ENCODE measurements at regions not wholly inside any gene's neighbourhood (a gene's known extent, or its start where the extent isn't known, plus 50 kb on each side); places are given as distances from the start of the nearest gene placed in this dataset.
A peak's percentile ranks its signal among the peaks of the same experiment; 100 is the strongest.

- no peaks in the 10 kb centered on the region for H3K4me1 ChIP-seq (ENCODE audit: control extremely low read depth in 1 of 4, control insufficient read depth in 4 of 4, insufficient read depth in 4 of 4, low read length in 3 of 4)
- no CpG with 5 or more reads among the region's 2 CpGs for WGBS (ENCODE audit: insufficient coverage)
- H3K4me3 ChIP-seq (ENCODE audit: control insufficient read depth in 1 of 7, extremely low read depth in 1 of 7, insufficient read depth in 4 of 7, low read depth in 2 of 7, low read length in 6 of 7): no peak overlapping the region
- H3K27ac ChIP-seq (ENCODE audit: insufficient read depth in 1 of 2, low read depth in 1 of 2, low read length in 2 of 2, poor library complexity in 1 of 2, severe bottlenecking in 2 of 2): no peak overlapping the region
- DNase-seq: no peak
- POLR2A ChIA-PET: no interaction called here
- no peaks in the 10 kb centered on the region for H3K27me3 ChIP-seq (replicated peaks in 2 of 5; ENCODE audit: control insufficient read depth in 4 of 5, insufficient read depth in 5 of 5, low read length in 4 of 5)
- H3K36me3 ChIP-seq (ENCODE audit: control insufficient read depth in 4 of 4, insufficient read depth in 4 of 4, low read length in 3 of 4): no peaks in the 10 kb centered on the region
- no peaks in the 10 kb centered on the region for H3K9me3 ChIP-seq (ENCODE audit: control extremely low read depth in 1 of 5, control insufficient read depth in 4 of 5, insufficient read depth in 2 of 5, low read depth in 1 of 5, low read length in 4 of 5)
- CTCF ChIA-PET: no interaction called here
These were observed 457.3 kb downstream of the XIRP2 start for GRCh38 chr2:167345559-167345958.

- no peaks in the 10 kb centered on the region for H3K36me3 ChIP-seq (ENCODE audit: control insufficient read depth in 4 of 4, insufficient read depth in 4 of 4, low read length in 3 of 4)
- POLR2A ChIA-PET: no interaction called here
- no peaks in the 10 kb centered on the region for H3K4me1 ChIP-seq (ENCODE audit: control extremely low read depth in 1 of 4, control insufficient read depth in 4 of 4, insufficient read depth in 4 of 4, low read length in 3 of 4)
- no peak overlapping the region for H3K4me3 ChIP-seq (ENCODE audit: control insufficient read depth in 1 of 7, extremely low read depth in 1 of 7, insufficient read depth in 4 of 7, low read depth in 2 of 7, low read length in 6 of 7)
- DNase-seq: peak in 1 of 3 donors; percentile 1
- CTCF ChIA-PET: no interaction called here
- no peak overlapping the region for H3K27ac ChIP-seq (ENCODE audit: insufficient read depth in 1 of 2, low read depth in 1 of 2, low read length in 2 of 2, poor library complexity in 1 of 2, severe bottlenecking in 2 of 2)
- WGBS (ENCODE audit: insufficient coverage): 100% methylated on average over 1 of the region's 1 CpG
- H3K9me3 ChIP-seq (ENCODE audit: control extremely low read depth in 1 of 5, control insufficient read depth in 4 of 5, insufficient read depth in 2 of 5, low read depth in 1 of 5, low read length in 4 of 5): no peaks in the 10 kb centered on the region
- H3K27me3 ChIP-seq (replicated peaks in 2 of 5; ENCODE audit: control insufficient read depth in 4 of 5, insufficient read depth in 5 of 5, low read length in 4 of 5): no peaks in the 10 kb centered on the region
These were observed 454.5 kb downstream of the XIRP2 start for GRCh38 chr2:167342769-167343168.

GRCh38 chr2:167340322-167340721 is 452.0 kb downstream of the XIRP2 start:
- H3K27ac ChIP-seq (ENCODE audit: insufficient read depth in 1 of 2, low read depth in 1 of 2, low read length in 2 of 2, poor library complexity in 1 of 2, severe bottlenecking in 2 of 2): no peak overlapping the region
- no peaks in the 10 kb centered on the region for H3K9me3 ChIP-seq (ENCODE audit: control extremely low read depth in 1 of 5, control insufficient read depth in 4 of 5, insufficient read depth in 2 of 5, low read depth in 1 of 5, low read length in 4 of 5)
- no peaks in the 10 kb centered on the region for H3K36me3 ChIP-seq (ENCODE audit: control insufficient read depth in 4 of 4, insufficient read depth in 4 of 4, low read length in 3 of 4)
- no peaks in the 10 kb centered on the region for H3K4me1 ChIP-seq (ENCODE audit: control extremely low read depth in 1 of 4, control insufficient read depth in 4 of 4, insufficient read depth in 4 of 4, low read length in 3 of 4)
- no peak overlapping the region for H3K4me3 ChIP-seq (ENCODE audit: control insufficient read depth in 1 of 7, extremely low read depth in 1 of 7, insufficient read depth in 4 of 7, low read depth in 2 of 7, low read length in 6 of 7)
- ChIA-PET CTCF (no interaction called here), POLR2A (no interaction called here)
- no peak for DNase-seq
- 91% methylated on average over 4 of the region's 4 CpGs for WGBS (ENCODE audit: insufficient coverage)
- no peaks in the 10 kb centered on the region for H3K27me3 ChIP-seq (replicated peaks in 2 of 5; ENCODE audit: control insufficient read depth in 4 of 5, insufficient read depth in 5 of 5, low read length in 4 of 5)

- no peaks in the 10 kb centered on the region for H3K9me3 ChIP-seq (ENCODE audit: control extremely low read depth in 1 of 5, control insufficient read depth in 4 of 5, insufficient read depth in 2 of 5, low read depth in 1 of 5, low read length in 4 of 5)
- H3K27ac ChIP-seq (ENCODE audit: insufficient read depth in 1 of 2, low read depth in 1 of 2, low read length in 2 of 2, poor library complexity in 1 of 2, severe bottlenecking in 2 of 2): no peak overlapping the region
- no peaks in the 10 kb centered on the region for H3K36me3 ChIP-seq (ENCODE audit: control insufficient read depth in 4 of 4, insufficient read depth in 4 of 4, low read length in 3 of 4)
- 100% methylated on average over 2 of the region's 2 CpGs for WGBS (ENCODE audit: insufficient coverage)
- H3K27me3 ChIP-seq (replicated peaks in 2 of 5; ENCODE audit: control insufficient read depth in 4 of 5, insufficient read depth in 5 of 5, low read length in 4 of 5): no peaks in the 10 kb centered on the region
- H3K4me1 ChIP-seq (ENCODE audit: control extremely low read depth in 1 of 4, control insufficient read depth in 4 of 4, insufficient read depth in 4 of 4, low read length in 3 of 4): no peaks in the 10 kb centered on the region
- DNase-seq: no peak
- POLR2A ChIA-PET: no interaction called here
- CTCF ChIA-PET: no interaction called here
- no peak overlapping the region for H3K4me3 ChIP-seq (ENCODE audit: control insufficient read depth in 1 of 7, extremely low read depth in 1 of 7, insufficient read depth in 4 of 7, low read depth in 2 of 7, low read length in 6 of 7)
These were observed 447.9 kb downstream of the XIRP2 start for GRCh38 chr2:167336213-167336612.

- DNase-seq: no peak
- Histone ChIP-seq H3K27ac (ENCODE audit: insufficient read depth in 1 of 2, low read depth in 1 of 2, low read length in 2 of 2, poor library complexity in 1 of 2, severe bottlenecking in 2 of 2) (no peak overlapping the region), H3K9me3 (ENCODE audit: control extremely low read depth in 1 of 5, control insufficient read depth in 4 of 5, insufficient read depth in 2 of 5, low read depth in 1 of 5, low read length in 4 of 5) (no peaks in the 10 kb centered on the region), H3K4me1 (ENCODE audit: control extremely low read depth in 1 of 4, control insufficient read depth in 4 of 4, insufficient read depth in 4 of 4, low read length in 3 of 4) (no peaks in the 10 kb centered on the region), H3K27me3 (replicated peaks in 2 of 5; ENCODE audit: control insufficient read depth in 4 of 5, insufficient read depth in 5 of 5, low read length in 4 of 5) (no peaks in the 10 kb centered on the region), H3K4me3 (ENCODE audit: control insufficient read depth in 1 of 7, extremely low read depth in 1 of 7, insufficient read depth in 4 of 7, low read depth in 2 of 7, low read length in 6 of 7) (no peak overlapping the region), H3K36me3 (ENCODE audit: control insufficient read depth in 4 of 4, insufficient read depth in 4 of 4, low read length in 3 of 4) (no peaks in the 10 kb centered on the region)
- WGBS (ENCODE audit: insufficient coverage): 100% methylated on average over 1 of the region's 2 CpGs
- ChIA-PET CTCF (no interaction called here), POLR2A (no interaction called here)
These were observed 447.3 kb downstream of the XIRP2 start for GRCh38 chr2:167335541-167335992.

- H3K27ac ChIP-seq (ENCODE audit: insufficient read depth in 1 of 2, low read depth in 1 of 2, low read length in 2 of 2, poor library complexity in 1 of 2, severe bottlenecking in 2 of 2): no peak overlapping the region
- H3K4me1 ChIP-seq (ENCODE audit: control extremely low read depth in 1 of 4, control insufficient read depth in 4 of 4, insufficient read depth in 4 of 4, low read length in 3 of 4): no peaks in the 10 kb centered on the region
- H3K9me3 ChIP-seq (ENCODE audit: control extremely low read depth in 1 of 5, control insufficient read depth in 4 of 5, insufficient read depth in 2 of 5, low read depth in 1 of 5, low read length in 4 of 5): no peaks in the 10 kb centered on the region
- POLR2A ChIA-PET: no interaction called here
- no peak overlapping the region for H3K4me3 ChIP-seq (ENCODE audit: control insufficient read depth in 1 of 7, extremely low read depth in 1 of 7, insufficient read depth in 4 of 7, low read depth in 2 of 7, low read length in 6 of 7)
- H3K36me3 ChIP-seq (ENCODE audit: control insufficient read depth in 4 of 4, insufficient read depth in 4 of 4, low read length in 3 of 4): no peaks in the 10 kb centered on the region
- CTCF ChIA-PET: no interaction called here
- DNase-seq: no peak
- H3K27me3 ChIP-seq (replicated peaks in 2 of 5; ENCODE audit: control insufficient read depth in 4 of 5, insufficient read depth in 5 of 5, low read length in 4 of 5): no peaks in the 10 kb centered on the region
- WGBS (ENCODE audit: insufficient coverage): 100% methylated on average over 1 of the region's 1 CpG
These were observed 446.0 kb downstream of the XIRP2 start for GRCh38 chr2:167334146-167334742.

- Histone ChIP-seq H3K4me3 (ENCODE audit: control insufficient read depth in 1 of 7, extremely low read depth in 1 of 7, insufficient read depth in 4 of 7, low read depth in 2 of 7, low read length in 6 of 7) (peak overlapping the region in 1 of 7 experiments; percentile 12), H3K4me1 (ENCODE audit: control extremely low read depth in 1 of 4, control insufficient read depth in 4 of 4, insufficient read depth in 4 of 4, low read length in 3 of 4) (no peaks in the 10 kb centered on the region), H3K27ac (ENCODE audit: insufficient read depth in 1 of 2, low read depth in 1 of 2, low read length in 2 of 2, poor library complexity in 1 of 2, severe bottlenecking in 2 of 2) (no peak overlapping the region), H3K9me3 (ENCODE audit: control extremely low read depth in 1 of 5, control insufficient read depth in 4 of 5, insufficient read depth in 2 of 5, low read depth in 1 of 5, low read length in 4 of 5) (no peaks in the 10 kb centered on the region), H3K27me3 (replicated peaks in 2 of 5; ENCODE audit: control insufficient read depth in 4 of 5, insufficient read depth in 5 of 5, low read length in 4 of 5) (no peaks in the 10 kb centered on the region), H3K36me3 (ENCODE audit: control insufficient read depth in 4 of 4, insufficient read depth in 4 of 4, low read length in 3 of 4) (no peaks in the 10 kb centered on the region)
- WGBS (ENCODE audit: insufficient coverage): 96% methylated on average over 3 of the region's 3 CpGs
- ChIA-PET POLR2A (no interaction called here), CTCF (no interaction called here)
- peak in 2 of 3 donors; percentile 2 to 3 for DNase-seq
These were observed 445.0 kb downstream of the XIRP2 start for GRCh38 chr2:167333245-167333644.
